ENCODE measurements at regions not wholly inside any gene's neighbourhood (a gene's known extent, or its start where the extent isn't known, plus 50 kb on each side); places are given as distances from the start of the nearest gene placed in this dataset.

- TF ChIP-seq POLR2A (IDR thresholded peaks at IDR 0.05; ENCODE audit: low read depth, low read length) = no peak
- no peak for TF ChIP-seq CTCF (IDR thresholded peaks at IDR 0.05 in 2 of 3, conservative IDR thresholded peaks at IDR 0.05 in 1 of 3; ENCODE audit: control insufficient read depth in 2 of 3, extremely low read depth in 1 of 3, insufficient read depth in 1 of 3, low read depth in 3 of 3, low read length in 3 of 3)
- TF ChIP-seq CEBPB (IDR thresholded peaks at IDR 0.05; ENCODE audit: borderline replicate concordance in 1 of 2, low read depth in 2 of 2, low read length in 2 of 2) = no peak
- TF ChIP-seq ZNF687 (IDR thresholded peaks at IDR 0.05) = no peak
- no peak for TF ChIP-seq JUND (IDR thresholded peaks at IDR 0.05; ENCODE audit: low read depth, low read length)
- TF ChIP-seq EGR1 (IDR thresholded peaks at IDR 0.05; ENCODE audit: borderline replicate concordance in 1 of 2, low read depth in 2 of 2, low read length in 2 of 2) = no peak
- TF ChIP-seq E4F1 (IDR thresholded peaks at IDR 0.05; ENCODE audit: borderline replicate concordance, partially characterized antibody) = no peak
- TF ChIP-seq SMC3 (IDR thresholded peaks at IDR 0.05; ENCODE audit: borderline replicate concordance, low read length) = no peak
- TF ChIP-seq CEBPZ (IDR thresholded peaks at IDR 0.05; ENCODE audit: low read depth, low read length) = no peak
- TF ChIP-seq FOXK2 (IDR thresholded peaks at IDR 0.05) = no peak
- TF ChIP-seq PBX3 (IDR thresholded peaks at IDR 0.05; ENCODE audit: insufficient replicate concordance, low read depth, low read length) = no peak
- TF ChIP-seq BHLHE40 (IDR thresholded peaks at IDR 0.05; ENCODE audit: borderline replicate concordance in 1 of 2, low read depth in 2 of 2, low read length in 1 of 2) = no peak
- no peak for TF ChIP-seq EZH2 (IDR thresholded peaks at IDR 0.05; ENCODE audit: borderline replicate concordance, control insufficient read depth, low read depth, low read length)
These were observed 230.5 kb downstream of the ETAA1 start for GRCh38 chr2:67627456-67628207.

All from GM12878 (cell line).